HG03378 (cell line): ENCODE measurements at regions not wholly inside any gene's neighbourhood (a gene's known extent, or its start where the extent isn't known, plus 50 kb on each side); places are given as distances from the start of the nearest gene placed in this dataset.

ENCODE experiments used
- ATAC-seq: cut with Tn5 transposase; IDR thresholded peaks from one replicate; pipeline ENCODE4 v1.9.1; 2021; ENCODE audit warnings: mild to moderate bottlenecking, moderate library complexity; ENCODE audit not compliant: unreplicated experiment

GRCh38 chr9:86663905-86664304, 283.4 kb downstream of the GAS1 start:
- no peak for ATAC-seq

GRCh38 chr9:86662890-86663468, 284.3 kb downstream of the GAS1 start:
- ATAC-seq = no peak

- no peak for ATAC-seq
Measured at GRCh38 chr9:86660146-86660943, 287.0 kb downstream of the GAS1 start.

- no peak for ATAC-seq
Measured at GRCh38 chr9:86659413-86660046, 287.8 kb downstream of the GAS1 start.

GRCh38 chr9:86655147-86655546, 292.2 kb downstream of the GAS1 start:
- ATAC-seq = no peak

- ATAC-seq = no peak
Measured at GRCh38 chr9:86653466-86653865, 293.8 kb downstream of the GAS1 start.

GRCh38 chr9:86652736-86653135, 294.6 kb downstream of the GAS1 start:
- no peak for ATAC-seq

- ATAC-seq = no peak
Measured at GRCh38 chr9:86649913-86650312, 295.7 kb upstream of the TUT7 start.

- ATAC-seq = no peak
Measured at GRCh38 chr9:86648828-86649170, 294.6 kb upstream of the TUT7 start.

GRCh38 chr9:86648156-86648827, 294.1 kb upstream of the TUT7 start:
- no peak for ATAC-seq

- no peak for ATAC-seq
Measured at GRCh38 chr9:86645303-86645702, 291.1 kb upstream of the TUT7 start.

- no peak for ATAC-seq
Measured at GRCh38 chr9:86644675-86645034, 290.4 kb upstream of the TUT7 start.

- no peak for ATAC-seq
Measured at GRCh38 chr9:86643946-86644674, 289.9 kb upstream of the TUT7 start.

- ATAC-seq = no peak
Measured at GRCh38 chr9:86642721-86643120, 288.5 kb upstream of the TUT7 start.

GRCh38 chr9:86641970-86642369, 287.8 kb upstream of the TUT7 start:
- no peak for ATAC-seq

- ATAC-seq = no peak
Measured at GRCh38 chr9:86639899-86640379, 285.7 kb upstream of the TUT7 start.

GRCh38 chr9:86639287-86639686, 285.1 kb upstream of the TUT7 start:
- no peak for ATAC-seq

GRCh38 chr9:86638109-86638508, 283.9 kb upstream of the TUT7 start:
- no peak for ATAC-seq

- no peak for ATAC-seq
Measured at GRCh38 chr9:86637515-86637914, 283.3 kb upstream of the TUT7 start.

- ATAC-seq = no peak
Measured at GRCh38 chr9:86636519-86636918, 282.3 kb upstream of the TUT7 start.

GRCh38 chr9:86636038-86636437, 281.8 kb upstream of the TUT7 start:
- no peak for ATAC-seq
